HEK293 (cell line): ENCODE measurements at regions not wholly inside any gene's neighbourhood (a gene's known extent, or its start where the extent isn't known, plus 50 kb on each side); places are given as distances from the start of the nearest gene placed in this dataset.

Source experiments
- CTCF ChIA-PET: fragments of 350-600 bp; formaldehyde crosslinking; extraction: SDS; loops from one replicate; lab custom pipeline; 2021; ENCODE audit warnings: antibody characterized with exemption; lab: Yijun Ruan, JAX
- POLR2A ChIA-PET: fragments of 300-600 bp; formaldehyde crosslinking; extraction: SDS; loops from one replicate; lab custom pipeline; 2020; ENCODE audit warnings: antibody characterized with exemption, inconsistent platforms; lab: Yijun Ruan, JAX
- H3K27ac ChIP-seq: fragments of 200-500 bp; sonication (Bioruptor generic); 2 replicates; pipeline ENCODE4 v1.5.1; 2014; ENCODE audit warnings: low read depth, low read length, control low read depth, inconsistent platforms; ENCODE audit errors: extremely low read depth
- H3K36me3 ChIP-seq, 2 experiments: fragments of 200-500 bp in 1 of 2; sonication (Bioruptor generic) in 1 of 2; 1 replicate in 1 of 2; 2 replicates in 1 of 2; pipeline ENCODE4 v1.5.1; 2014 to 2017; ENCODE audit warnings: inconsistent platforms in 2 of 2, low read length in 2 of 2; ENCODE audit not compliant: control insufficient read depth in 2 of 2, insufficient read depth in 1 of 2
- H3K4me1 ChIP-seq: fragments of 200-500 bp; sonication (Bioruptor generic); 2 replicates; pipeline ENCODE4 v1.5.1; 2014; ENCODE audit warnings: mild to moderate bottlenecking, low read length, inconsistent platforms; ENCODE audit not compliant: control insufficient read depth, insufficient read depth
- H3K4me3 ChIP-seq: 2 replicates; pipeline ENCODE4 v1.5.1; 2011; ENCODE audit warnings: low read depth, mild to moderate bottlenecking, control low read depth, low read length, moderate library complexity
- H3K9me3 ChIP-seq: fragments of 200-500 bp; sonication (Bioruptor generic); 2 replicates; pipeline ENCODE4 v1.5.1; 2014; ENCODE audit warnings: low read depth, low read length, inconsistent platforms; ENCODE audit not compliant: control insufficient read depth, insufficient read depth
- ELK4 ChIP-seq: IDR thresholded peaks from 2 replicates; pipeline ENCODE4 v1.6.1; 2011; ENCODE audit warnings: mild to moderate bottlenecking, low read depth, low read length, borderline replicate concordance
- SCRT2 ChIP-seq: fragments of 450-650 bp; formaldehyde crosslinking; IDR thresholded peaks from 2 replicates; pipeline ENCODE4 v1.5.1; 2016; ENCODE audit warnings: missing biosample characterization, missing genetic modification characterization
- SP2 ChIP-seq: fragments of 450-650 bp; formaldehyde crosslinking; IDR thresholded peaks from 2 replicates; pipeline ENCODE4 v1.5.1; 2016; ENCODE audit warnings: missing biosample characterization, missing genetic modification characterization
- ZBTB11 ChIP-seq: fragments of 450-650 bp; formaldehyde crosslinking; conservative IDR thresholded peaks from 2 replicates; pipeline ENCODE4 v1.5.1; 2016; ENCODE audit warnings: low read depth, missing biosample characterization, missing genetic modification characterization
- ZBTB8A ChIP-seq: fragments of 450-650 bp; formaldehyde crosslinking; IDR thresholded peaks from 2 replicates; pipeline ENCODE4 v1.5.1; 2016; ENCODE audit warnings: missing biosample characterization, missing genetic modification characterization
- ZFHX2 ChIP-seq: fragments of 450-650 bp; formaldehyde crosslinking; conservative IDR thresholded peaks from 2 replicates; pipeline ENCODE4 v1.5.1; 2016; ENCODE audit warnings: missing biosample characterization, missing genetic modification characterization
- ZNF16 ChIP-seq: fragments of 450-650 bp; formaldehyde crosslinking; IDR thresholded peaks from 2 replicates; pipeline ENCODE4 v1.5.1; 2016; ENCODE audit warnings: low read depth, missing biosample characterization, missing genetic modification characterization
- ZNF18 ChIP-seq: fragments of 450-650 bp; formaldehyde crosslinking; IDR thresholded peaks from 2 replicates; pipeline ENCODE4 v1.5.1; 2016; ENCODE audit warnings: missing biosample characterization, missing genetic modification characterization
- ZNF248 ChIP-seq: fragments of 450-650 bp; formaldehyde crosslinking; IDR thresholded peaks from 2 replicates; pipeline ENCODE4 v1.5.1; 2017; ENCODE audit warnings: missing biosample characterization, missing genetic modification characterization
- ZNF398 ChIP-seq: fragments of 450-650 bp; formaldehyde crosslinking; IDR thresholded peaks from 2 replicates; pipeline ENCODE4 v1.5.1; 2017; ENCODE audit warnings: missing biosample characterization, missing genetic modification characterization
- ZNF404 ChIP-seq: fragments of 450-650 bp; formaldehyde crosslinking; IDR thresholded peaks from 2 replicates; pipeline ENCODE4 v1.5.1; 2017; ENCODE audit warnings: missing biosample characterization, missing genetic modification characterization
- ZNF473 ChIP-seq: fragments of 450-650 bp; formaldehyde crosslinking; IDR thresholded peaks from 2 replicates; pipeline ENCODE4 v1.5.1; 2017; ENCODE audit warnings: missing biosample characterization, missing genetic modification characterization
- ZNF514 ChIP-seq: fragments of 450-650 bp; formaldehyde crosslinking; IDR thresholded peaks from 2 replicates; pipeline ENCODE4 v1.5.1; 2016; ENCODE audit warnings: missing biosample characterization, missing genetic modification characterization
- ZNF626 ChIP-seq: fragments of 450-650 bp; sonication (Bioruptor Pico); formaldehyde crosslinking; IDR thresholded peaks from 2 replicates; pipeline ENCODE4 v1.5.1; 2018; ENCODE audit warnings: missing biosample characterization, missing genetic modification characterization, inconsistent platforms
- ZNF629 ChIP-seq: fragments of 450-650 bp; formaldehyde crosslinking; IDR thresholded peaks from 2 replicates; pipeline ENCODE4 v1.5.1; 2017; ENCODE audit warnings: missing biosample characterization, missing genetic modification characterization
- ZNF645 ChIP-seq: fragments of 450-650 bp; formaldehyde crosslinking; IDR thresholded peaks from 2 replicates; pipeline ENCODE4; 2016; ENCODE audit warnings: missing biosample characterization, missing genetic modification characterization
- ZNF692 ChIP-seq: fragments of 450-650 bp; formaldehyde crosslinking; IDR thresholded peaks from 2 replicates; pipeline ENCODE4 v1.5.1; 2016; ENCODE audit warnings: missing biosample characterization, missing genetic modification characterization
- ZNF791 ChIP-seq: fragments of 450-650 bp; formaldehyde crosslinking; IDR thresholded peaks from 2 replicates; pipeline ENCODE4 v1.5.1; 2016; ENCODE audit warnings: missing biosample characterization, missing genetic modification characterization

GRCh38 chr3:177541541-177541940 lies 344.3 kb upstream of the TBL1XR1 start:
- H3K27ac ChIP-seq, result no peak overlapping the region
- POLR2A ChIA-PET, result no interaction called here
- H3K9me3 ChIP-seq, result no peaks in the 10 kb centered on the region
- no peaks in the 10 kb centered on the region for H3K36me3 ChIP-seq
- CTCF ChIA-PET, result no interaction called here
- H3K4me1 ChIP-seq, result no peaks in the 10 kb centered on the region
- TF ChIP-seq ZNF473, result no peak
- H3K4me3 ChIP-seq, result no peak overlapping the region

- TF ChIP-seq ZFHX2 (tag by site-specific recombination), result no peak
- no peak for TF ChIP-seq ZNF645 (tag by site-specific recombination)
- TF ChIP-seq SCRT2, result no peak
- no peak for TF ChIP-seq ZNF404 (tag by site-specific recombination)
- TF ChIP-seq SP2 (tag by site-specific recombination), result no peak
- TF ChIP-seq ZNF398 (tag by site-specific recombination), result no peak
- TF ChIP-seq ZBTB8A (tag by site-specific recombination), result no peak
- no peak for TF ChIP-seq ZNF629 (tag by site-specific recombination)
- TF ChIP-seq ZNF791 (tag by site-specific recombination), result no peak
- TF ChIP-seq ZBTB11 (tag by site-specific recombination), result no peak
- no peak for TF ChIP-seq ZNF692 (tag by site-specific recombination)
- CTCF ChIA-PET, result no interaction called here
Measured at GRCh38 chr3:177545964-177546363, 348.7 kb upstream of the TBL1XR1 start.

GRCh38 chr3:177547711-177548350 lies 350.5 kb upstream of the TBL1XR1 start:
- H3K9me3 ChIP-seq, result no peaks in the 10 kb centered on the region
- H3K4me3 ChIP-seq, result no peak overlapping the region
- H3K36me3 ChIP-seq, result no peaks in the 10 kb centered on the region
- H3K4me1 ChIP-seq, result no peaks in the 10 kb centered on the region
- POLR2A ChIA-PET, result no interaction called here
- no peak overlapping the region for H3K27ac ChIP-seq
- CTCF ChIA-PET, result interaction anchor here (0.6 kb wide), 1 partner anchor 39 kb away, joined by 3 read pairs; no protein-coding TSS in a partner anchor
- TF ChIP-seq ZNF16 (tag by site-specific recombination) (no peak), ZNF248 (tag by site-specific recombination) (no peak), ZNF514 (tag by site-specific recombination) (no peak), ELK4 (no peak), ZNF626 (tag by site-specific recombination) (no peak), ZNF18 (tag by site-specific recombination) (no peak)

More at GRCh38 chr3:177545964-177546363, 348.7 kb upstream of the TBL1XR1 start:
- POLR2A ChIA-PET, result no interaction called here
- Histone ChIP-seq H3K36me3 (no peaks in the 10 kb centered on the region), H3K4me3 (no peak overlapping the region), H3K4me1 (no peaks in the 10 kb centered on the region), H3K27ac (no peak overlapping the region), H3K9me3 (no peaks in the 10 kb centered on the region)
